ENCODE measurements at regions not wholly inside any gene's neighbourhood (a gene's known extent, or its start where the extent isn't known, plus 50 kb on each side); places are given as distances from the start of the nearest gene placed in this dataset.

GRCh38 chr6:78153976-78154375 is 501.1 kb downstream of the MEI4 start:
- Histone ChIP-seq H3K79me2 (ENCODE audit: insufficient read depth, low read length) (no peaks in the 10 kb centered on the region), H3K27me3 (ENCODE audit: insufficient read depth, low read length, poor library complexity) (no peaks in the 10 kb centered on the region), H3K4me3 (ENCODE audit: low read depth in 1 of 2, low read length in 2 of 2) (no peak overlapping the region), H3K9me3 (ENCODE audit: insufficient read depth, low read length, severe bottlenecking) (no peaks in the 10 kb centered on the region), H3K27ac (ENCODE audit: low read length) (no peak overlapping the region), H3K4me2 (ENCODE audit: insufficient read depth, low read length) (no peak overlapping the region), H2AFZ (ENCODE audit: low read depth, low read length) (no peak overlapping the region), H4K20me1 (ENCODE audit: insufficient read depth, low read length) (no peaks in the 10 kb centered on the region), H3K9ac (ENCODE audit: low read depth, low read length) (no peak overlapping the region), H3K36me3 (ENCODE audit: insufficient read depth, low read length) (no peaks in the 10 kb centered on the region), H3K4me1 (ENCODE audit: insufficient read depth, low read length) (no peaks in the 10 kb centered on the region)
- TF ChIP-seq EZH2 (IDR thresholded peaks at IDR 0.05; ENCODE audit: borderline replicate concordance, low read depth, low read length, severe bottlenecking) (no peak), CTCF (IDR thresholded peaks at IDR 0.05; ENCODE audit: borderline replicate concordance, extremely low read depth, low read length, poor library complexity, severe bottlenecking) (no peak)
- ATAC-seq (ENCODE audit: insufficient read depth, low read depth): no peak
- no peak for DNase-seq

- Histone ChIP-seq H3K79me2 (ENCODE audit: insufficient read depth, low read length) (no peaks in the 10 kb centered on the region), H3K27me3 (ENCODE audit: insufficient read depth, low read length, poor library complexity) (no peaks in the 10 kb centered on the region), H3K36me3 (ENCODE audit: insufficient read depth, low read length) (no peaks in the 10 kb centered on the region), H3K27ac (ENCODE audit: low read length) (no peak overlapping the region), H3K9me3 (ENCODE audit: insufficient read depth, low read length, severe bottlenecking) (no peaks in the 10 kb centered on the region), H3K4me3 (ENCODE audit: low read depth in 1 of 2, low read length in 2 of 2) (no peak overlapping the region), H4K20me1 (ENCODE audit: insufficient read depth, low read length) (no peaks in the 10 kb centered on the region), H3K4me2 (ENCODE audit: insufficient read depth, low read length) (no peak overlapping the region), H2AFZ (ENCODE audit: low read depth, low read length) (no peak overlapping the region), H3K9ac (ENCODE audit: low read depth, low read length) (no peak overlapping the region), H3K4me1 (ENCODE audit: insufficient read depth, low read length) (no peaks in the 10 kb centered on the region)
- DNase-seq (no peak), ATAC-seq (ENCODE audit: insufficient read depth, low read depth) (no peak)
- TF ChIP-seq EZH2 (IDR thresholded peaks at IDR 0.05; ENCODE audit: borderline replicate concordance, low read depth, low read length, severe bottlenecking) (no peak), CTCF (IDR thresholded peaks at IDR 0.05; ENCODE audit: borderline replicate concordance, extremely low read depth, low read length, poor library complexity, severe bottlenecking) (no peak)
Measured at GRCh38 chr6:78157606-78158005, 504.8 kb downstream of the MEI4 start.

- no peak overlapping the region for H3K4me3 ChIP-seq (ENCODE audit: low read depth in 1 of 2, low read length in 2 of 2)
- no peak for ATAC-seq (ENCODE audit: insufficient read depth, low read depth)
- no peak overlapping the region for H3K9ac ChIP-seq (ENCODE audit: low read depth, low read length)
- H3K27me3 ChIP-seq (ENCODE audit: insufficient read depth, low read length, poor library complexity): no peaks in the 10 kb centered on the region
- TF ChIP-seq CTCF (IDR thresholded peaks at IDR 0.05; ENCODE audit: borderline replicate concordance, extremely low read depth, low read length, poor library complexity, severe bottlenecking) (no peak), EZH2 (IDR thresholded peaks at IDR 0.05; ENCODE audit: borderline replicate concordance, low read depth, low read length, severe bottlenecking) (no peak)
- H2AFZ ChIP-seq (ENCODE audit: low read depth, low read length): no peak overlapping the region
- no peaks in the 10 kb centered on the region for H3K4me1 ChIP-seq (ENCODE audit: insufficient read depth, low read length)
- H3K79me2 ChIP-seq (ENCODE audit: insufficient read depth, low read length): no peaks in the 10 kb centered on the region
- no peaks in the 10 kb centered on the region for H3K36me3 ChIP-seq (ENCODE audit: insufficient read depth, low read length)
- no peak overlapping the region for H3K4me2 ChIP-seq (ENCODE audit: insufficient read depth, low read length)
- H3K27ac ChIP-seq (ENCODE audit: low read length): no peak overlapping the region
- H3K9me3 ChIP-seq (ENCODE audit: insufficient read depth, low read length, severe bottlenecking): no peaks in the 10 kb centered on the region
- DNase-seq: no peak
- no peaks in the 10 kb centered on the region for H4K20me1 ChIP-seq (ENCODE audit: insufficient read depth, low read length)
Measured at GRCh38 chr6:78188891-78189290, 536.1 kb downstream of the MEI4 start.

- DNase-seq (no peak), ATAC-seq (ENCODE audit: insufficient read depth, low read depth) (no peak)
- Histone ChIP-seq H4K20me1 (ENCODE audit: insufficient read depth, low read length) (no peaks in the 10 kb centered on the region), H3K79me2 (ENCODE audit: insufficient read depth, low read length) (no peaks in the 10 kb centered on the region), H3K4me2 (ENCODE audit: insufficient read depth, low read length) (no peak overlapping the region), H3K36me3 (ENCODE audit: insufficient read depth, low read length) (no peaks in the 10 kb centered on the region), H3K4me3 (ENCODE audit: low read depth in 1 of 2, low read length in 2 of 2) (no peak overlapping the region), H2AFZ (ENCODE audit: low read depth, low read length) (no peak overlapping the region), H3K9ac (ENCODE audit: low read depth, low read length) (no peak overlapping the region), H3K27me3 (ENCODE audit: insufficient read depth, low read length, poor library complexity) (no peaks in the 10 kb centered on the region), H3K4me1 (ENCODE audit: insufficient read depth, low read length) (no peaks in the 10 kb centered on the region), H3K9me3 (ENCODE audit: insufficient read depth, low read length, severe bottlenecking) (no peaks in the 10 kb centered on the region), H3K27ac (ENCODE audit: low read length) (no peak overlapping the region)
- TF ChIP-seq CTCF (IDR thresholded peaks at IDR 0.05; ENCODE audit: borderline replicate concordance, extremely low read depth, low read length, poor library complexity, severe bottlenecking) (no peak), EZH2 (IDR thresholded peaks at IDR 0.05; ENCODE audit: borderline replicate concordance, low read depth, low read length, severe bottlenecking) (no peak)
Measured at GRCh38 chr6:78192057-78192456, 539.2 kb downstream of the MEI4 start.

Measured in DND-41 (cell line).